Femur (tissue), 1 donor: ENCODE measurements at regions not wholly inside any gene's neighbourhood (a gene's known extent, or its start where the extent isn't known, plus 50 kb on each side); places are given as distances from the start of the nearest gene placed in this dataset.

Experiments
- DNase-seq: peaks from one replicate; pipeline ENCODE4 v3.0.0-alpha.2; 2017

DNA sequence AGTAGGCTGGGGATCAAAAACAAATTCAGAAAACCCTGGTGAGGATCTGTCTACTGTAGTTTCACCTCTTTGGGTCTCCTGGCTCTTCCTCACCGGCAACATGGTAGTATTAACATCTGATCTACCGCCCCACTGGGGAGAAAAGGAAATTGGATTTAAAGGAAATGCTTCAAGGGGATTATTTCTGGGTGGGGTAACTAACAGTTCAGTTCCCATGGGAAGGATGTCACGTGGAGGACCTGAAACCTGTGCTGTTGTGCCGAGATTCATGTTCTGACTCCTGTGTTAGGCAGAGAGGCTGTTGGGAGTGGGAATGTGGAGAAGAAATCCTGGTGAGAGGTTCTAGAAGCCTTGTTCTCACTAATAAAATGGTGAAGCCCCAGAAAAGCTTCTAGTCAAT, 254.4 kb downstream of the BCOR start:
- no peak for DNase-seq

DNA sequence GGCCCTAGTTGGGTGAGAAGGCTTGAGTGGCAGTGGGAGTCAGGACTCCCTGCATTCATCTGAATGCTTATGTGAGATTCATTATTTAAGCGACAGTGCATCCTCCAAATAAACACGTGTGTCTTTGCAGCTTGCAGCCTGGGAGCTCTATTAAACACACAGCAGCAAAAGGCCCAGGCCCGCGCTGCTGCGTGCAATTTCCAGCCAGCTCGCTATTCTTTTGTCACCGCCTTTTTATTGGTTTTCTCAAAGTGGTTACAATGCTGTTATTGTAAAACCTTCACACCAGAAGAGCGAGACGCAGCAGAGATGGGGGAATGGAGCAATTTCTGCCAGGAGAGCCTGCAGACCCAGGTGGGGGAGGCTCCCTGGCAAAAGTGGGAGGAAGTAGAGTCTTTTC, 252.5 kb downstream of the BCOR start:
- no peak for DNase-seq

DNA sequence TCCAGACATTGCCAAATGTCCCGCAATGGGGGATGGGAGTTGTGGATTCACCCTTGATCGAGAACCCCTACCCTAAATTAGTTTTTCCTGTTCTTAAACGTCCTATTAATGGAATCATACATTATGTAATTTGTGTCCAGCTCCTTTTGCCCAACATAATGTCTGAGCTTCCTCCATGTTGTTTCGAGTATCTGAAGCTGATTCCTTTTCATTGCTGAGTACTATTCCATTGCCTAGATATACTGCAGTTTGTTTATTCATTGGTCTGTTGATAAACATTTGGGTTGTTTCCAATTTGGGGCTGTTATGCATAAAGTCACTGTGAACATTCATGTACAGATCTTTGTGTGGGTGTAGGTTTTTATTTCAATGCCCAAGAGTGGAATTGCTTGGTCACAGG, 251.3 kb downstream of the BCOR start:
- DNase-seq = no peak

DNA sequence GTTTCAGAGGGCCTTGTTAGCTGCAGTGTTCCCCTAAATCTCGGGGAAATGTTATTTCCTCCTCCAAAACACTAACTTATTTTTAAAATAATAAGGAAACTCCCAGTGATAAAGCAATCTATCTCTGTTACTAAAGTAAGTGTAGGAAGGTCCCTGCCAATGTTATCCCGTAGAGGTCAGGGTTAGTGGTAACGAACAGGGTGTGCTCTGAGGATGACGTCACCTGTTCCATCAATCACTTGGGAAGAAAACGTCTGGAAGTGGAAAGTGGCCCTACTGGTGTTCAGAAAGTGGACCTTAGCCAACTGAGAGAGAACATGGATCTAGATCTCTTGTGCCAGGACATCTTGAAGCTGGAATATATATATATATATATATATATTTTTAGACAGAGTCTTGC, 249.5 kb downstream of the BCOR start:
- DNase-seq = no peak

DNA sequence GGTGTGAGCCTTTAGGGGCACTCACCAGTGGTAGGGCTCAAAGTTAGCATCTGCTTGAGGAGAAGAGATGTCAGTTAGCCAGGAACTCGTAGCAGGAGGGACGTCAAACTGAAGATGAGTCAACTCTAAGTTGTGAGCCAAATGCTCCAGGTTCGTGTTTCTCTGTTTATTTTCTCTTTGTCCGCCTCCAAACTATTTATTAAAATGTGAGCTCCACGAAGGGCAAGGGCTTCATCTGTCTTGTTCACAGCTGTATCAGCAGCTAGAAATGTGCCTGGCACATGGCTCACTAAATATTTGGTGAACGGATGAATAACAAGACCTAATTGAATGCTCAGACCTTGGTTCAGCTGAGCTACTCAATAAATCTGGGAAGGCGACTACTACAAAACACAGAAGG, 248.9 kb downstream of the BCOR start:
- no peak for DNase-seq

DNA sequence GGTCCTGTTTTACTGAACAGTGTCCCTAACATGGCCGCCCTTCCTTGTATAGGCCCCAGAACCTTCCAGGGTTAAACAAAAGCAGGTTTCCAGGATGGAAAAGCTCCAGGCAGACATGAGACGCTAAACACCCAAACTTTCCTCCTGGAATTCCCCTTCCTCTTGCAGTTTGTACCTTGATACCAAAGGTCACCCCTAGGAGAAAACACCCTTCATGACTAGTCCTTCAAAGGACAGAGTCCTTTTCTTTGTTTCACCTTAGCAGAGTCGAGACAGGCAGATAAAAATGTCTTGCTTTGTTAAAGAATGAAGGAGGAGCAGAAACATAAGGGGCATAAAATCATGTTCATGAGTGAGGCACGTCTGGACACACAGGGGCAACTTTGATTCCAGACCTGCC, 247.5 kb downstream of the BCOR start:
- DNase-seq = no peak

DNA sequence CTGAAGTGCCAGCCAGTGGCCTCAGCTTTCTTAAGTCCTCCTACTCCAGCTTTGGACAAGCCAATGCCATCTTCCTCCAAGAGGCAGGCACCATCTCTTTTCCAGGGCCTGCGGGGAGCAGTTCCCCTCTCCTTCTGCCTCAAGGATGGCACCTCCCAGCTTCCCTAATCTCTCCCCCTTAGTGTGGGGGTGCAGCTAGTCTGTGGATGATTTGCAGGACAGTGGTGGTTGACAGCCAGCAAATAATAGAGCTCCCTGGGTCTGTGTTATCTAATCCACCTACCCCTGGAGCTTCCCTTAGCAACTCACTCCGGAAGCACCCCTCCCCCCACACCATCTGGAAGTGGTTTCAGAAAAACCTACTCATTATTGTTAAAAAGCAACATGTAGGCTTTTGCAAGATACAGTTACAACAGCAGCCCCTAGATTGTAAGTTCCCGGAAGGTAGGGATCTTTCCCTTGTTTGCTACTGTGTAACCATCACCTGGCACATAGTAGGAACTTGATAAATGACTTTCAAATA, 247.1 kb downstream of the BCOR start:
- peak; percentile 59 for DNase-seq

DNA sequence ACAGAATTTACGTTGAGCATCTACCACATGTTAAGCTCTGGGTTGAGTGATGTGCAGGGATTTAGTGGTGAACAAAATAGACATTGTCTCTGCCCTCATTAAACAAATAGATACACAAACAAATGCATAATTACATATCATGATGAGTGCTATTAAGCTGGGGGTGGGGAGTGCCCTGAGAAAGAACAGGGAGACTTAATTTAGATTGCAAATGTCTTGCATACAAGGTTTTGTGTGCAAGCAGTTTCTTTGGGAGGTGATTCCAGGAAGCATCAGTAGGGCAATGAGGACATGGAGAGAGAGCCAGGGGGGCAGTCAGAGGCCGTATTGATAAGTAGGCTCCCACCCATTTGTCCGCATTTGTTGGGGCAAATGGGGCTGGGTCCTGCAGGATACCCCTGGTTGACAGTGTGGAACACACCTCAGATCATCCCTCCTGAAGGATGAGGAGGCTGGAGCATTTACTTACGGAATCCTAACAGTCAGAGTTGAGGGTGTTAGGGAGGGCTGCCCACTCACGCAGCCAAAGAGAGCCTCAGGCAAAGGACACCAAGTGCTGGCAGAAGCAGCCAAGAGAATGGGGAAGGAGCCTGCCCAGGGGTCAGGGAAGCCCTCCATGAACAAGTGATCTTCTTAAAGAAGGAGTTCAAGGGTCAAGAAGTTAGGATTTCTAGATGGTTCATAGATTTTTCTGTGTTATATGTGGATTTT, 245.9 kb downstream of the BCOR start:
- DNase-seq = no peak

DNA sequence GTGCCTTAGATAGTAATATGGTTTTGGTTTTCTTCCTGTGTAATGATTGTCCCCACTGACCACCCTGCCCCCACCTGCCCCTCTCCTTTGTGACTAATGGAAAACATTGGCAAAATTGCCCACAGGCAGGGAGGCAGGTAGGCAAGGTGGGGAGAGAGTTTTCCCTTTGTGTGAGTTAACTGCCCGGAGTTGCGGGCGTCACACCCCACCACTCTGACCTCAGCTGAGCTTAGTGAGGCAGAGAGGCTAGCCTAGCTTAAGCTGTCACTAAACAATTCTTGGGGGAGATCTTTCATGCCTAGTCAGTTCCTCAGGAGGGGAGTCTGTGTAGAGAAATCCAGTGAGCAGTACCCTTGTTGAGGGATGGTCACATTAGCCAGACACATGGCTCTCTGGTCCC, 245.3 kb downstream of the BCOR start:
- DNase-seq = no peak

DNA sequence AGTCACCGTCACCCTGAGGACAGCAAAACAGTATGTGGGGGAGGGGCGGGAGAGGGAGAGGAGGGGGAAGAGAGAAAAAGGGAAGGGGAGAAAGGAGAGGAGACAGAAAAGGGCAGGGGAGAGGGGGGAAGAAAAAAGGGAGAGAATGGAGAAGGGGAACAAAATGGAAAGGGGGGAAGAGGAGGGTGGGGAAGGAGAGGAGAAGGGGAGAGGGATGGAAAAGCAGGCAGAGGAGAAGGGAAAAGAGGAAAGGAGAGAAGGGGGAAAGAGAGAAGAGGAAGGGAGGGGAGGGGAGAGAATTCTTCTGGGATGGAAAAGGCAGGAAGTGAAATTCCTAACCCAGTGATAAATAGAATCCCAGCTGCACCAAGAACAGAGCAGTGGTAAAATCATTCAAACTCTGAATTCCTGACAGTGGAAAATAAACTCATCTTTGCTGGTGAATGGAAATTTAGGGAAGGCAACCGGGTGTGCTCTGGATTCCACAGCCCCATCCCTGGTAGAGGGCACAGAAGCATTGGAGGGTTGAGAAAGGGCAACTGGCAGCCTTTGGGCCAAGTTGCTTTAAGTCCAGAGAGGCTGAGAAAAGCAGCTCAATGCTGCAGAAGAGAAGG, 244.2 kb downstream of the BCOR start:
- no peak for DNase-seq

DNA sequence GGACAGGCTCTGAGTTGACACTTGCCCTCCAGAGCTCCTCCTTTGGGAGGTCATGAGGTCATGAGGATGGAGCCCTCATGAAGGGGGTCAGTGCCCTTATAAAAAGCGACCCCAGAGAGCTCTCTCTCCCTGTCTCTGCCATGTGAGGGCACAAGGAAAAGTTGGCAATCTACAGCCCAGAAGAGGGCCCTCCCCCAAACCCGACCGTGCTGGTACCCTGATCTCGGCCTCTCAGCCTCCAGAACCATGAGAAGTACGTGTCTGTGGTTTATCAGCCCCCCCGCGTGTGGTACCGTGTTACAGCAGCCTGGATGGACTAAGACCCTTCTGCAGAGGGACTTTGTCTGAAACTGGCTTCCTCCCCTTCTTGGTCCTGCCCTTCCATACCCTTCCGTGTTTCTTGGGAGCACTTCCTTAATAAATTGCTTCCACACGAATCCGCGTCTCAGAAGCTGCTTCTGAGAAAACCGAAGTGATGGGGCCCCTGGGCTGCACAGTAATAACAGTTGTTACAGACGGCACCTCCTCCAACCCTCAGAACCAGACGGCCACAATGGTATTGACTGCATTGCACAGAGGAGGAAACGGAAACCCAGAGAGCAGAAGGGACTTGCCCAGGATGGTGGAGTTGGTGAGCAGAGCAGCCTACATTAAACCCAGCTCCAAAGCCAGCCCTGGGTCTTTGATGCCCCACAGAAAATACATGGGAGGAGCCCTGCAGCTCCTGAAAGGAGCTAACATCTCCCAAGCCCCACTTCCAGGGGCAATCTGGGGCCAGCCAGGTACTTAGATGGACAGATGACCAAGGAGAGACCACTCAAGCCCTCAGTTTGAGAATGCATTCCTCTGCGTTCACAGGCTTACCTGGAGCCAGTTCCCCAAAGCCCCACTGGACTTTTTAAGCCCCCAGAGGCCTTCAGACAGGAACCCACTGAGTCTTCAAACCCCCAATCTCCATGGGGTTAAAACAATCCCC, 242.7 kb downstream of the BCOR start:
- DNase-seq = no peak

DNA sequence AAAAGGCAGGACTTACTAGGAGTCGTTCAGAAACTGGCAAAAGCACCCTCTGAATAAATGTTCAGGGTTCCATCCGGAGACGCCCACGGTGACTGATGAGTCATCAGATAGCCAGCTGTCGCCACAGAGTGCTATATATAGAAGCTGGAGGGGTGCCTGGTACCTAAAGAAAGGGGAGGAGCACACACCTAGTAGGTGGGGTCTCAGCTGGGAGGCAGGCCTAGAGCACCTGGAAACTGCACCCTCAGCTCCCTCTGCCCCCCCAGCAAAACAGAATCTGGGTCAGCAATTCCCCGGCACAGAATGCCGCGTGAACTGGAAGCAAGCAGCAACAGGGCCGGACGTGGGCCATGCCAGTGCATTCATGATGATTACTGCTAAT, 242.0 kb downstream of the BCOR start:
- DNase-seq = no peak

DNA sequence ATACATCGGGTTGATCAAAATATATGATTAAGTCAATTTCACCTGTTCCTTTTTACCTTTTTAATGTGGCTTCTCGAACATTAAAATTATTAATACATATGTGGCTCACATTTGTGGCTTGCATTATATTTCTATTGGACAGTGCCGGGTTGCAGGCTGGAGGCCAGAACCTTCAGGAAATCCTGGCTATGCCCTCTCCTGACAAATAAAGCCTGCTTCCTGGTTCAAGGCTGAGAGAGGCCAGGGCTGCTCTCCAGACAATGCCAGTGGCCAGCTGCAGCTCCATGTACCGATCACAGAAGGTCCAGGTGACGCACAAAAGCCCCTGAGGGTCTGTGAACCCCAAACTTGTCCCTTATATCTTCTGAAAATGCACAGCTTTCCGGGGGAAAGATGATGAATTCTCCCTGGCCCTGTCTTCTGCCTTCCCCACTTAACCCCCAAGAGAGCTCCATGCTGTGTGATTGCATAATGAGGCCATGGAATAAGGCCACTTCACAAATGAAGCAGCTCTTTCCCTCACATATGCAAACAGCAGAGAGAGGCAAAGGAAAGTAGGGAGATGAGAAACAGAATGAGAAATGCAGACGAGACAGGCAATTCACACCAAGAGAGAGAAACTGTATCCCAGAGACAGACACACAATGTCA, 241.2 kb downstream of the BCOR start:
- DNase-seq = no peak

DNA sequence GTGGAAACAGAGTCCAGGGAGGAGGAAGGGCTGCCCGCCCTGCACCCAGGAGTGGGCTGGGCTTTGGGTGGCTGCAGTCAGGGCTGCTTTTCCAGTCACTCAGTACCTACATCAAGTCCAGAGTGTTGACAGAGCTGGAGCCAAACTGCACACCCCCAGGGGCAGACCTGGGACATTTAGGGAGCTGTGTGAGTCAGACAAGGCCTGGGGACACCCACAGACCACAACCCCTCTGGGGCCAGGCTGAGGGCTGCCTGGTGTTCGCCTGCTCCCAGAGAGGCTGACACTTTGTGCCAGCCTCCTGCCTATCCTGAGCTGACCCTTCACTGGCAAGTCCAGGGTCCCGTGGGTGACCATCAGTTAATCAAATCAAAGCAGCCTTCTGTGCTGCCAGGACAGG, 240.0 kb downstream of the BCOR start:
- DNase-seq = no peak

DNA sequence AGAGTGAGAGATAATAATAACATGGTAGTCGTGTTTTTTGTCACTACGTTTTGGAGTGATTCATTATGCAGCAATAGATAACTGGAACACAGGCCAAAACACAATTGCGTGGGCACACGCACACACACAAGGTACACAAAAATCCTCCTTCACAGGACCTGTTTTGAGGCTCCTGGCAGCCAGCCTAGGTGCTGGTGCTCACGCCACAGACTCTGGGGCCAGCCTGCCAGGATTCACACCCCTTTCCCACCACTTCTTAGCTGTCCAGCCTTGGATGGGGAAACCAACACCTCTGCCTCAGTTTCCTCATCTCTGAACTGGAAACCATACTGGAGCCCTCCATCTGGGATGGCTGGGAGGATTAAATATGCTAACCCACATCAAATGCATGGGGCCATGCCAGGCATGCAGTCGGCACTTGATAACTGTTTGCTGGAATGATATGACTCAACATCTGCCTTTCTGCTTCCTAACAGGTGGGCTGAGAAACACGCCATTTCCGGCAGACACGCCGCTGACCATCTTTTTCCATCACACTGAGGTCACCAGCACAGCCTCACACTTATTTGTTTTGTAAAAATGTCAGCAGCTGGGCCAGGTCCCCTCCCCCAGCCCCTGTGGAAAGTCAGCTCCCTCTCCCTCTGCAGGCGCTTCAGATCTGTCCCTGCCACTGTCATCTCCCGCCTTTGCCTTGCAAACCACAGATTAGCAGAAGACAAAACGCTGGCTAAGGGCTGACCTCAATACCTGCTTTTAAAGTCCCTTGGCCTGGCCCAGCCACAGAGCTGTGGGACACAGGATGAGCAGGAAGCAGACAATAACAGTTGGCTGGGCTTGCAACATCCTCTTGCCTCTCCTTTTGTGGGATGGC, 237.5 kb downstream of the BCOR start:
- peak; percentile 63 for DNase-seq

DNA sequence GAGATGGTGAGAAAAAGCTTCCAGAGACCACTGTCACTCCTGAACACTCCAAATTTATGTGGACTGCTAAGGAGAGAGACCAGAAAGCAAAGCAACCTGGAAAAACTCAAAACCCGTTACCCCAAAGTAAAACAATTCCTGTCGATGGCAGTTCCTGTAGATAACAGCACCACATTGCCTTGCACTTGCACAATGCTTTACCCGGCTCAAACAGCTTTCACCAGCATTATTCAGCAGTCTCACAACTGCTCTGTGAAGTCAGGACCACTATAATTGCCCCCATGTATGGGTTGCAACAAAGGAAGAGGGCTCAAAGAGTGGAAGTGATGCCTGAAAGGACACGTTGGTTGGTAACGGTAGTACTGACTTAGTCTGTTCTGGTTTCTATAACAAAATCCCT, 234.8 kb downstream of the BCOR start:
- no peak for DNase-seq

DNA sequence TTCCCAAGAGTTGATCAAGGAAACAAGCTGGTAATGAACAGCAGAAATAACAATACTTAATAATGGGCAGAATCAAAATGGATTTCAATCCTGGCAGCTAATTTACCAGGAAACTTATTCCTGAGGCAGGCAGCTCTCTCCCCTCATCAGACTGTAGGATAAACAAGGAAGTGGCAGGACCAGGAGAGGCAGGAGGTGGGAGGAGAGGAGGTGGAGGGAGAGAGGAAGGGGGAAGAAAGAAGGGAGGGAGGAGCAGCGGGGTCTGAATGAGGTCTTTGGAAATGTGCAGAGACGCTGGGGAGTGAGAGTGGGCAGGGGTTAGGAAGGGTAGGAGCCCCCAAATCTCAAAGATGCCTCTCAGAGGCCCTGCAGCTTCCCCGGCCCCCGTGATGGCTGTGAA, 231.5 kb downstream of the BCOR start:
- no peak for DNase-seq

DNA sequence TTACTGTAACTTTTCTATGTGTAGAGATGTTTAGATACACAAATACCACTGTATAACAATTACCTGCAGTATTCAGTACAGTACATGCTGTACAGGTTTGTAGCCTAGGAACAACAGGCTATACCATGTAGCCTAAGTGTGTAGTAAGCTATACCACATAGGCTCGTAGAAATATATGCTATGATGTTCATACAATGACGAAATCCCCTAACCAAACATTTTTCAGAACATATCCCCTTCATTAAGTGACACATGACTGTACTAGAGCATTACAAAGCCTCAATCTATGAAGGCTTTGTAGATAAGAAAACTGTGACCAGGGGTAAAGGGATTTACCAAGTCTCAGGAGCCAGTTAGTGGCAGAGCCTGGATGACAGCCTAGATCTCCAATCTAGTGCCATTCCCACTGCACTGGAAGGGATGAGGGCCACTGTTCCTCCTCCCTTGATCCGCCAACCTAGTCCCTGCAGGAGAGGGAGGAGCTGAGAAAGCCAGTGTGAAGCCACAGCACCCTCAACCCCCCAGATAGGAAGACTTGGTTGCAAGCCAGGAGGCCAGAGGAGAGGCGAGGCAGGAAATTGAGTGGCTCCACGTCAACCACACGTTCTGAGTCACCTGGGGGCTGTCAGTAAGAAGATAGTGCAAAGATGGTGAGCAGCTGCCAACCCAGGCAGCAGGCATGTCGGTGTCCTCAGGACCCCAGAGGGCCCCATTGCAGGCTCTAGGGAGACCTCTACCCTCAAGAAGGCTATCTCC, 227.7 kb downstream of the BCOR start:
- DNase-seq = no peak

DNA sequence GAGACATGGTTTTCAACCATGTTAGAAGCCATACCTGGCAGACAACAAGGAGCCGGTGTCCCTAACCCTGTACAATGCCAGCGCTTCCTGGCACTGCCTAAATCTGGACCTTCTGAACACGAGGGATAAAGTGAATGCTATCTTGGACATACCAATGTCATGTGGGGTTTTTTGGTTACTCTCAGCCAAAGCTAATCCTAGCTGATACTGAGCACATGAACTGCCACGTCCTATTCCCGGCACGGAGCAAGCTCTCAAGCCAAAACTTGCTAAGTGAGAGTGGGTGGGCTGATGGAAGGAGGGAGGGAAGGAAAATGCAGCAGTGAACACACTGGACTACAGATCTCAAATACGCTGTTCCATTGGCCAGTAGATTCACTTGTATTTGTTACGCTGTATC, 226.1 kb downstream of the BCOR start:
- no peak for DNase-seq

DNA sequence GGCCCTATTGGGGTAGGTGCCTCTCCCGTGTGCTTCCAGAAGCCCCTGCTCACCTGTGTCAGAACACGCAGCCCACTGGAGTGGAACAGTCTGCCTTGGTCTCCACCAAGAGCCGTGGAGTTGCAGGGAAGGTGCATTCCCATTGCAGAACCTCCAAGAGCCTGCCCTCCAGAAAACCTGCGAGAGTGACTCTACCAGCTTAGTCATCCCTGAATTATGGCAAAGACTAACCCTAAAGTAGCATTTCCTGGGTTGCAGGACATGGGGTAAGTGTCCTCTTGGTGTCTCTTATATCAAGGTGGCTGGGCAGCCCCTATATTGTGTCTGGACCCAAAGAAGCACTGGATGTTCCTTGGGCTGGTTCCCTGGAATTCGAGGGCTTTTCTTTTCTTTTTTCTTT, 224.6 kb downstream of the BCOR start:
- DNase-seq = no peak

DNA sequence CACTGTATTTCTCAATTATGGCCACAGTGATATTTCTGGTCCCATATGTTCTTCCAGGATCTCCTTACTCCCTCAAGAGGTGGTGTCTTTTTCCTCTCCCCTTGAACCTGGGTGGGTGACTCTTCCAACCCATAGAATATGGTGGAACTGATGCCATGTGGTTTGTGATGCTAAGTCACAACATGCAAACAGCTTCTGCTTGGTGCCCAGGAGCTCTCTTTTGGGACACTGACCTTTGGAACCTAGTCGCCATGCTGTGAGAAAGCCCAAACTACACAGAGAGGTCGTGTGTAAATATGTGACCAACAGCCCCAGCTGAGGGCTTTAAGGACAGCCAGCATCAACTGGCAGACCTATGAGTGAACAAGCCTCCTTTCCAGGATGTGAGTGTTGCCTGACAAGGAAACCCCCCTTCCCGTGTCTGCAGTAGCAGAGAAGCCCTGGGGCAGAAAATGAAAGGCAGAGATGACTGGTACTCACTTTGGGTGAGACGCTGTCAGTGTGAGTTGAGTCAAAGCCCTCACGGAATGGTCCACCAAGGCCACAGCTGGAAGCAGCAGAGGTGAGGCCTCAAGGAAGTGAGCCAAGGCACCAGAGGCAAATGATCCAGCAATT, 223.4 kb downstream of the BCOR start:
- DNase-seq = no peak
